Muscle layer of colon (tissue), 2 donors: ENCODE measurements at regions not wholly inside any gene's neighbourhood (a gene's known extent, or its start where the extent isn't known, plus 50 kb on each side); places are given as distances from the start of the nearest gene placed in this dataset.

Experiments used
- H3K27ac ChIP-seq: one replicate; pipeline ENCODE4 v1.7.0; 2013; ENCODE audit warnings: low read depth, mild to moderate bottlenecking, low read length, moderate library complexity
- H3K27me3 ChIP-seq, 2 donors: one replicate each; pipeline ENCODE4 v1.7.0; 2013; ENCODE audit warnings: low read length in 2 of 2, mild to moderate bottlenecking in 2 of 2; ENCODE audit not compliant: insufficient read depth in 2 of 2, control insufficient read depth in 1 of 2
- H3K36me3 ChIP-seq: one replicate; pipeline ENCODE4 v1.7.0; 2013; ENCODE audit warnings: mild to moderate bottlenecking, low read length; ENCODE audit not compliant: insufficient read depth
- H3K4me1 ChIP-seq: one replicate; pipeline ENCODE4 v1.7.0; 2013; ENCODE audit warnings: mild to moderate bottlenecking, low read length; ENCODE audit not compliant: insufficient read depth
- H3K4me3 ChIP-seq, 2 donors: one replicate each; pipeline ENCODE4 v1.7.0; 2013; ENCODE audit warnings: low read length in 2 of 2, low read depth in 1 of 2, mild to moderate bottlenecking in 1 of 2, moderate library complexity in 1 of 2
- H3K9ac ChIP-seq: one replicate; pipeline ENCODE4 v1.7.0; 2013; ENCODE audit warnings: low read length
- H3K9me3 ChIP-seq: one replicate; pipeline ENCODE4 v1.7.0; 2013; ENCODE audit warnings: mild to moderate bottlenecking, low read length
- donor health status: abdominal sarcoma.
- donor health status: Adenocarcinoma of cecum.

GRCh38 chr5:60350794-60351193, 349.2 kb downstream of the DEPDC1B start:
- no peaks in the 10 kb centered on the region for H3K4me1 ChIP-seq
- no peak overlapping the region for H3K27ac ChIP-seq
- no peaks in the 10 kb centered on the region for H3K36me3 ChIP-seq
- H3K9me3 ChIP-seq = no peaks in the 10 kb centered on the region
- no peaks in the 10 kb centered on the region for H3K27me3 ChIP-seq
- no peak overlapping the region for H3K4me3 ChIP-seq
- no peak overlapping the region for H3K9ac ChIP-seq

GRCh38 chr5:60349891-60350415, 350.0 kb downstream of the DEPDC1B start:
- H3K27ac ChIP-seq = no peak overlapping the region
- H3K27me3 ChIP-seq = no peaks in the 10 kb centered on the region
- H3K4me3 ChIP-seq = no peak overlapping the region
- no peaks in the 10 kb centered on the region for H3K4me1 ChIP-seq
- H3K9me3 ChIP-seq = no peaks in the 10 kb centered on the region
- H3K9ac ChIP-seq = no peak overlapping the region
- H3K36me3 ChIP-seq = no peaks in the 10 kb centered on the region

GRCh38 chr5:60346393-60346792, 353.6 kb downstream of the DEPDC1B start:
- Histone ChIP-seq H3K4me3 (no peak overlapping the region), H3K27ac (no peak overlapping the region), H3K9ac (no peak overlapping the region), H3K4me1 (peaks cover 2% of the 10 kb centered on the region), H3K9me3 (no peaks in the 10 kb centered on the region), H3K27me3 (no peaks in the 10 kb centered on the region), H3K36me3 (no peaks in the 10 kb centered on the region)

- no peaks in the 10 kb centered on the region for H3K27me3 ChIP-seq
Measured at GRCh38 chr5:60343102-60343501, 356.9 kb downstream of the DEPDC1B start.

GRCh38 chr5:60340965-60341471, 358.9 kb downstream of the DEPDC1B start:
- Histone ChIP-seq H3K9ac (no peak overlapping the region), H3K27ac (no peak overlapping the region), H3K4me1 (peaks cover 10% of the 10 kb centered on the region), H3K27me3 (no peaks in the 10 kb centered on the region), H3K9me3 (no peaks in the 10 kb centered on the region), H3K36me3 (no peaks in the 10 kb centered on the region), H3K4me3 (no peak overlapping the region)

More at GRCh38 chr5:60343102-60343501, 356.9 kb downstream of the DEPDC1B start:
- Histone ChIP-seq H3K27ac (no peak overlapping the region), H3K4me3 (no peak overlapping the region), H3K4me1 (peaks cover 4% of the 10 kb centered on the region), H3K9me3 (no peaks in the 10 kb centered on the region), H3K36me3 (no peaks in the 10 kb centered on the region), H3K9ac (no peak overlapping the region)

- Histone ChIP-seq H3K4me3 (no peak overlapping the region), H3K4me1 (peaks cover 17% of the 10 kb centered on the region), H3K36me3 (no peaks in the 10 kb centered on the region), H3K27me3 (no peaks in the 10 kb centered on the region), H3K9me3 (no peaks in the 10 kb centered on the region), H3K27ac (no peak overlapping the region), H3K9ac (no peak overlapping the region)
Measured at GRCh38 chr5:60340326-60340725, 359.6 kb downstream of the DEPDC1B start.

- H3K27ac ChIP-seq = no peak overlapping the region
- no peak overlapping the region for H3K9ac ChIP-seq
- H3K9me3 ChIP-seq = no peaks in the 10 kb centered on the region
- H3K27me3 ChIP-seq = no peaks in the 10 kb centered on the region
- H3K4me1 ChIP-seq = peaks cover 23% of the 10 kb centered on the region
- H3K4me3 ChIP-seq = no peak overlapping the region
- no peaks in the 10 kb centered on the region for H3K36me3 ChIP-seq
Measured at GRCh38 chr5:60339691-60340201, 360.2 kb downstream of the DEPDC1B start.

- Histone ChIP-seq H3K27me3 (no peaks in the 10 kb centered on the region), H3K9me3 (no peaks in the 10 kb centered on the region), H3K4me1 (peaks cover 29% of the 10 kb centered on the region), H3K4me3 (no peak overlapping the region), H3K9ac (no peak overlapping the region), H3K36me3 (no peaks in the 10 kb centered on the region), H3K27ac (no peak overlapping the region)
Measured at GRCh38 chr5:60338846-60339245, 361.1 kb downstream of the DEPDC1B start.

- peaks cover 28% of the 10 kb centered on the region for H3K4me1 ChIP-seq
- no peak overlapping the region for H3K4me3 ChIP-seq
- H3K27ac ChIP-seq = no peak overlapping the region
- H3K27me3 ChIP-seq = no peaks in the 10 kb centered on the region
- H3K9me3 ChIP-seq = no peaks in the 10 kb centered on the region
- H3K36me3 ChIP-seq = no peaks in the 10 kb centered on the region
- no peak overlapping the region for H3K9ac ChIP-seq
Measured at GRCh38 chr5:60336491-60336890, 363.5 kb downstream of the DEPDC1B start.

- H3K9me3 ChIP-seq = no peaks in the 10 kb centered on the region
- H3K9ac ChIP-seq = no peak overlapping the region
- no peak overlapping the region for H3K4me3 ChIP-seq
- H3K4me1 ChIP-seq = peaks cover 25% of the 10 kb centered on the region
- H3K27me3 ChIP-seq = no peaks in the 10 kb centered on the region
- H3K27ac ChIP-seq = no peak overlapping the region
- no peaks in the 10 kb centered on the region for H3K36me3 ChIP-seq
Measured at GRCh38 chr5:60335913-60336312, 364.1 kb downstream of the DEPDC1B start.

- no peaks in the 10 kb centered on the region for H3K27me3 ChIP-seq
- H3K36me3 ChIP-seq = no peaks in the 10 kb centered on the region
- H3K27ac ChIP-seq = no peak overlapping the region
- no peaks in the 10 kb centered on the region for H3K9me3 ChIP-seq
- H3K9ac ChIP-seq = no peak overlapping the region
- H3K4me1 ChIP-seq = peaks cover 25% of the 10 kb centered on the region
- H3K4me3 ChIP-seq = no peak overlapping the region
Measured at GRCh38 chr5:60334281-60334713, 365.7 kb downstream of the DEPDC1B start.

- H3K9ac ChIP-seq = no peak overlapping the region
- no peaks in the 10 kb centered on the region for H3K27me3 ChIP-seq
- H3K27ac ChIP-seq = no peak overlapping the region
- H3K4me1 ChIP-seq = peaks cover 25% of the 10 kb centered on the region
- no peaks in the 10 kb centered on the region for H3K9me3 ChIP-seq
- H3K36me3 ChIP-seq = no peaks in the 10 kb centered on the region
- H3K4me3 ChIP-seq = no peak overlapping the region
Measured at GRCh38 chr5:60333005-60333571, 366.9 kb downstream of the DEPDC1B start.
